Keratinocyte (primary cell): ENCODE measurements at regions not wholly inside any gene's neighbourhood (a gene's known extent, or its start where the extent isn't known, plus 50 kb on each side); places are given as distances from the start of the nearest gene placed in this dataset.

Source experiments
- CTCF ChIP-seq, 3 experiments: IDR thresholded peaks in 1 of 3; conservative IDR thresholded peaks in 1 of 3; optimal IDR thresholded peaks in 1 of 3; 2 replicates in 2 of 3; 3 replicates in 1 of 3; pipeline versions ENCODE3 to v1.5.1; 2011; ENCODE audit warnings: low read length in 3 of 3, mild to moderate bottlenecking in 3 of 3, moderate library complexity in 2 of 3, control low read depth in 1 of 3, inconsistent platforms in 1 of 3; ENCODE audit not compliant: insufficient read depth in 2 of 3; ENCODE audit errors: extremely low read depth in 1 of 3
- EZH2 ChIP-seq: IDR thresholded peaks from one replicate; pipeline ENCODE4 v1.6.1; 2012; ENCODE audit warnings: inconsistent platforms, mild to moderate bottlenecking, low read length, moderate library complexity

- TF ChIP-seq CTCF (optimal IDR thresholded peaks at IDR 0.05 in 1 of 3, IDR thresholded peaks at IDR 0.05 in 1 of 3, conservative IDR thresholded peaks at IDR 0.05 in 1 of 3; ENCODE audit: extremely low read depth in 1 of 3, insufficient read depth in 2 of 3, low read length in 3 of 3) (no peak), EZH2 (no peak)
Observed at GRCh38 chr19:13633109-13633508, 126.8 kb upstream of the CACNA1A start.
